HG02884 (cell line): ENCODE measurements at regions not wholly inside any gene's neighbourhood (a gene's known extent, or its start where the extent isn't known, plus 50 kb on each side); places are given as distances from the start of the nearest gene placed in this dataset.
"Not testable (repeated sequence)": the region's sequence is repeated elsewhere in the genome, so short reads cannot be mapped to it uniquely, and the experiment has no call there.

Source experiments
- ATAC-seq: cut with Tn5 transposase; IDR thresholded peaks from one replicate; pipeline ENCODE4 v1.9.1; 2021; ENCODE audit warnings: mild to moderate bottlenecking, moderate library complexity; ENCODE audit not compliant: unreplicated experiment

GRCh38 chr21:31538816-31539215 is 120.7 kb upstream of the SOD1 start:
- no peak for ATAC-seq

- no peak for ATAC-seq
Measured at GRCh38 chr21:31537872-31538576, 121.5 kb upstream of the SOD1 start.

- no peak for ATAC-seq
Measured at GRCh38 chr21:31536138-31536537, 123.4 kb upstream of the SOD1 start.

- ATAC-seq, result no peak
Measured at GRCh38 chr21:31531967-31532366, 127.5 kb upstream of the SOD1 start.

- no peak for ATAC-seq
Measured at GRCh38 chr21:31530897-31531705, 128.4 kb upstream of the SOD1 start.

GRCh38 chr21:31530364-31530763 is 129.1 kb upstream of the SOD1 start:
- no peak for ATAC-seq

- ATAC-seq, result no peak
Measured at GRCh38 chr21:31529406-31529805, 130.1 kb upstream of the SOD1 start.

GRCh38 chr21:31526040-31526439 is 133.5 kb upstream of the SOD1 start:
- no peak for ATAC-seq

- ATAC-seq, result no peak
Measured at GRCh38 chr21:31524140-31524539, 135.4 kb upstream of the SOD1 start.

GRCh38 chr21:31521515-31521914 is 138.0 kb upstream of the SOD1 start:
- ATAC-seq, result no peak

GRCh38 chr21:31520561-31521098 is 138.9 kb upstream of the SOD1 start:
- ATAC-seq, result no peak

- ATAC-seq, result no peak
Measured at GRCh38 chr21:31518580-31518979, 140.9 kb upstream of the SOD1 start.

GRCh38 chr21:31517664-31518414 is 141.7 kb upstream of the SOD1 start:
- ATAC-seq, result no peak

- no peak for ATAC-seq
Measured at GRCh38 chr21:31515253-31515652, 144.2 kb upstream of the SOD1 start.

- no peak for ATAC-seq
Measured at GRCh38 chr21:31514598-31514997, 144.9 kb upstream of the SOD1 start.

- not testable (repeated sequence) for ATAC-seq
Measured at GRCh38 chr21:31513541-31513940, 146.0 kb upstream of the SOD1 start.

- not testable (repeated sequence) for ATAC-seq
Measured at GRCh38 chr21:31511999-31512398, 147.5 kb upstream of the SOD1 start.

- ATAC-seq, result no peak
Measured at GRCh38 chr21:31511258-31511657, 148.2 kb upstream of the SOD1 start.

- ATAC-seq, result peak; percentile 47
Measured at GRCh38 chr21:31509194-31510017, 150.1 kb upstream of the SOD1 start.

- ATAC-seq, result no peak
Measured at GRCh38 chr21:31505975-31506374, 153.5 kb upstream of the SOD1 start.
